Right lobe of liver (tissue), 6 donors: ENCODE measurements at regions not wholly inside any gene's neighbourhood (a gene's known extent, or its start where the extent isn't known, plus 50 kb on each side); places are given as distances from the start of the nearest gene placed in this dataset.

Experiments used
- ATAC-seq, 4 donors: fragments of 200-7000 bp; cut with Tn5 transposase; one replicate each; pipeline ENCODE4 v1.9.1; 2020; ENCODE audit warnings: mild to moderate bottlenecking in 4 of 4, moderate library complexity in 4 of 4
- DNase-seq, 3 donors: peaks; one replicate each; pipeline ENCODE4 v3.0.0-alpha.2; 2020
- H3K27ac ChIP-seq, 3 donors: fragments of 200-600 bp; one replicate each; pipeline ENCODE4 v1.8.0; 2022
- H3K27me3 ChIP-seq, 2 donors: fragments of 200-600 bp; one replicate each; pipeline ENCODE4 v1.8.0; 2022
- H3K36me3 ChIP-seq, 4 donors: fragments of 200-600 bp; sonication (generic) in 1 of 4; one replicate each; pipeline versions ENCODE4 v1.5.1 to v1.8.0; 2017 to 2022; ENCODE audit warnings: control low read depth in 1 of 4
- H3K4me1 ChIP-seq, 4 donors: fragments of 200-600 bp; sonication (generic) in 1 of 4; one replicate each; pipeline versions ENCODE4 v1.5.1 to v1.8.0; 2017 to 2022; ENCODE audit warnings: control low read depth in 1 of 4
- H3K4me3 ChIP-seq, 3 donors: fragments of 200-600 bp; one replicate each; pipeline ENCODE4 v1.8.0; 2022
- H3K9me3 ChIP-seq, 4 donors: fragments of 200-600 bp; sonication (generic) in 1 of 4; one replicate each; pipeline versions ENCODE4 v1.5.1 to v1.8.0; 2017 to 2022; ENCODE audit warnings: control low read depth in 1 of 4
- CTCF ChIP-seq, 4 donors: fragments of 200-600 bp in 3 of 4; fragments of 450-650 bp in 1 of 4; IDR thresholded peaks; one replicate each; pipeline versions ENCODE4 v1.5.1 to v1.8.0; 2016 to 2022; ENCODE audit warnings: antibody characterized with exemption in 4 of 4, mild to moderate bottlenecking in 2 of 4
- POLR2A ChIP-seq: fragments of 450-650 bp; IDR thresholded peaks from one replicate; pipeline ENCODE4 v1.6.1; 2017; ENCODE audit warnings: antibody characterized with exemption, mild to moderate bottlenecking
- WGBS: methylation state at CpG from one replicate; pipeline ENCODE4 v1.1.6; 2018; ENCODE audit warnings: low coverage, low lambda C conversion rate; ENCODE audit not compliant: insufficient coverage; ENCODE audit errors: missing lambda C conversion rate; 5-methylcytosine and 5-hydroxymethylcytosine counted together
- intact Hi-C, 2 donors: fragments of 100-400 bp; cut with DNase I; formaldehyde crosslinking; loops; one replicate each; pipeline versions ENCODE4 v1.11.2 to v1.14.1; 2022
- donor health status: DM: no; HTN: yes; CAD: no.
- donor health status: DM: no; HTN: no; CAD: no.
- donor health status: DM: no; HTN: no; CAD: no.
- donor health status: DM: no; HTN: yes; CAD: no.
- donor health status: DM: no; HTN: yes; CAD: no.

DNA sequence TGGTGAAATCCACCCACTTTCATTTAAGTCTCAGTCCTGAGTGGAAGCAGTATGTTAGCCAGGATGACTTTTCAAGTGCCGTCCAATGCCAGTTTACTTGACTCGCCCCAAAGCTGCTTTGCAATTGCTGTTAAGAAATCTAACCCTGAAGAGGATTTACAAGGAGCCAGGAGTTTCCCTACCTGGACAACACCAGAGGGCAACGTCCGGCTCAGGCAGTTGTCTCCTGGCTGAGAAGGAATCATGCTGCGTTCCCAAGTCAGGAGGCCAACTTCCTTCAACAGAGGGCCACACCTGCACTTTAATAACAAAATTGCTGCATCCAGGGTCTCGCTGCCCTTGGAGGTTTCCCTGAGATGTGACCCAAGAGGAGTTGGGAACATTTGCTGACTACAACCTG is 65.8 kb downstream of the BOD1 start:
- 25% methylated on average over 2 of the region's 6 CpGs for WGBS
- TF ChIP-seq CTCF (IDR thresholded peaks at IDR 0.05) (no peak), POLR2A (no peak)
- no peaks in the 10 kb centered on the region for H3K36me3 ChIP-seq
- H3K27ac ChIP-seq = no peak overlapping the region
- H3K4me1 ChIP-seq = no peaks in the 10 kb centered on the region
- no peak for DNase-seq
- no peak overlapping the region for H3K4me3 ChIP-seq
- no peaks in the 10 kb centered on the region for H3K9me3 ChIP-seq
- intact Hi-C loops = no loop called here
- ATAC-seq = no peak
- H3K27me3 ChIP-seq = no peaks in the 10 kb centered on the region

DNA sequence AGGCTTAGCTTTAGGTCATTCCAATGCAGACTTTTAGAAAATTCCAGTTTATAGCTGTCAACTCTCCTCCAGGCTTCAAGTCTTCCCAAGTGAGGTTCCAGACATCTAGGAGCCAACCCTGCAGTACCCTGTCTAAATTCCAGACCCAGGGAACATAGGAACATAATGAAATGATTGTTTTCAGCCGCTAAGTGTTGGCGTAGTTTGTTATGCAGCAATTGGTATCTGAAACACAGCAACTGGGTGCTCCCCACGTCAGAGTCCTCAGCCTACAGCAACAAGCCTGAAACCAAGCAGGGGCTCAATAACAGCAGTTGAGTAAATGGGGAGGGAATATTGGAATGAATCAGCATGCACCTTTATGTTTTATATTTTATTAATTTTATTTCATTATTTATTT is 66.8 kb downstream of the BOD1 start:
- intact Hi-C loops = no loop called here
- Histone ChIP-seq H3K36me3 (no peaks in the 10 kb centered on the region), H3K27me3 (no peaks in the 10 kb centered on the region), H3K4me3 (no peak overlapping the region), H3K9me3 (no peaks in the 10 kb centered on the region), H3K27ac (no peak overlapping the region), H3K4me1 (no peaks in the 10 kb centered on the region)
- ATAC-seq = no peak
- TF ChIP-seq POLR2A = no peak
- TF ChIP-seq CTCF (IDR thresholded peaks at IDR 0.05) = no peak
- WGBS = 69% methylated on average over 2 of the region's 3 CpGs
- DNase-seq = no peak

GRCh38 chr5:173547579-173547978 is 68.9 kb downstream of the BOD1 start:
- TF ChIP-seq POLR2A (no peak), CTCF (IDR thresholded peaks at IDR 0.05) (no peak)
- intact Hi-C loops = no loop called here
- H3K4me1 ChIP-seq = no peaks in the 10 kb centered on the region
- ATAC-seq (no peak), DNase-seq (no peak)
- no peak overlapping the region for H3K27ac ChIP-seq
- H3K4me3 ChIP-seq = no peak overlapping the region
- no peaks in the 10 kb centered on the region for H3K36me3 ChIP-seq
- H3K9me3 ChIP-seq = no peaks in the 10 kb centered on the region
- H3K27me3 ChIP-seq = no peaks in the 10 kb centered on the region
- 79% methylated on average over 2 of the region's 3 CpGs for WGBS

DNA sequence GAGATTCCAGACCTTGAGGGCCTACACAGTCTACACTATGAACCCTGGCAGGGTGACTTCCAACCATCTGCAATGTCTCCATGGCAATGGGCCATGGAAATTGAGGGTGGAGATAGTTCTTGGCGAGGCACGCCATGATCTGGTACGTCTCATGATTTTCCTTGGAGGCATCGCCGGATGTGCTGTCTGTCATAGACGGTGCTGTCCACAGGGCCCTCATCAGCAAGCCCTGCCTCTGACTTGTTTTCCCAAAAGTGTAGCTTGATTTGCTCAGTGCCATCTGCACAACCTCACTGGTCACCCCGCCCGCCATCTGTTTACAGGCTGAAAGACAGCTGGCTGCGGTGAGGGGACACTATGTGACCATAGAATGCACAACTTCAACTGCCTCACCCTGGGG is 73.5 kb downstream of the BOD1 start:
- ATAC-seq = no peak
- Histone ChIP-seq H3K4me1 (no peaks in the 10 kb centered on the region), H3K27me3 (no peaks in the 10 kb centered on the region), H3K36me3 (no peaks in the 10 kb centered on the region), H3K27ac (no peak overlapping the region), H3K9me3 (no peaks in the 10 kb centered on the region), H3K4me3 (no peak overlapping the region)
- TF ChIP-seq CTCF (IDR thresholded peaks at IDR 0.05) (no peak), POLR2A (no peak)
- intact Hi-C loops = no loop called here
- 87% methylated on average over 3 of the region's 9 CpGs for WGBS
- DNase-seq = no peak

- TF ChIP-seq CTCF (IDR thresholded peaks at IDR 0.05) (no peak), POLR2A (no peak)
- Histone ChIP-seq H3K4me3 (no peak overlapping the region), H3K27ac (no peak overlapping the region), H3K36me3 (no peaks in the 10 kb centered on the region), H3K27me3 (no peaks in the 10 kb centered on the region), H3K4me1 (no peaks in the 10 kb centered on the region), H3K9me3 (no peaks in the 10 kb centered on the region)
- DNase-seq = no peak
- intact Hi-C loops = no loop called here
- 65% methylated on average over 4 of the region's 4 CpGs for WGBS
- ATAC-seq = no peak
Observed at GRCh38 chr5:173542159-173542558, 74.3 kb downstream of the BOD1 start.
